ENCODE measurements at regions not wholly inside any gene's neighbourhood (a gene's known extent, or its start where the extent isn't known, plus 50 kb on each side); places are given as distances from the start of the nearest gene placed in this dataset.

DNA sequence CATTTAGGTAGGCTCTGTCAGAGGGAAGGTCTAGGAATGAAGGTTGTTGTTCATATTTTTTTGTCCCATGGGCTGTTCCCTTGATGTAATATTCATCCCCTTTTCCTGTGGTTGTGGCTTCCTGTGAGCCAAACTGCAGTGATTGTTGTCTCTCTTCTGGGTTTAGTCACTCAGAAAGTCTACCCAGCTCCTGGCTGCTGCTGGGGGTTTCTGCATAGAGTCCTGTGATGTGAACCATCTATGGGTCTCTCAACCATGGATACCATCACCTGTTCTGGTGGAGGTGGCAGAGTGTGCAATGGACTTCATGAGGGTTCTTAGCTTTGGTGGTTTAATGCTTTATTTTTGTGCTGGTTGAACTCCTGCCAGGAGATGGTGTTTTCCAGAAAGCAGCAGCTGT, 122.8 kb downstream of the ZC4H2 start:
- no peak for DNase-seq (ENCODE audit: low read depth)
- H3K4me3 ChIP-seq (ENCODE audit: control insufficient read depth, low read depth, low read length) = no peak overlapping the region
- TF ChIP-seq, protein P1, sequence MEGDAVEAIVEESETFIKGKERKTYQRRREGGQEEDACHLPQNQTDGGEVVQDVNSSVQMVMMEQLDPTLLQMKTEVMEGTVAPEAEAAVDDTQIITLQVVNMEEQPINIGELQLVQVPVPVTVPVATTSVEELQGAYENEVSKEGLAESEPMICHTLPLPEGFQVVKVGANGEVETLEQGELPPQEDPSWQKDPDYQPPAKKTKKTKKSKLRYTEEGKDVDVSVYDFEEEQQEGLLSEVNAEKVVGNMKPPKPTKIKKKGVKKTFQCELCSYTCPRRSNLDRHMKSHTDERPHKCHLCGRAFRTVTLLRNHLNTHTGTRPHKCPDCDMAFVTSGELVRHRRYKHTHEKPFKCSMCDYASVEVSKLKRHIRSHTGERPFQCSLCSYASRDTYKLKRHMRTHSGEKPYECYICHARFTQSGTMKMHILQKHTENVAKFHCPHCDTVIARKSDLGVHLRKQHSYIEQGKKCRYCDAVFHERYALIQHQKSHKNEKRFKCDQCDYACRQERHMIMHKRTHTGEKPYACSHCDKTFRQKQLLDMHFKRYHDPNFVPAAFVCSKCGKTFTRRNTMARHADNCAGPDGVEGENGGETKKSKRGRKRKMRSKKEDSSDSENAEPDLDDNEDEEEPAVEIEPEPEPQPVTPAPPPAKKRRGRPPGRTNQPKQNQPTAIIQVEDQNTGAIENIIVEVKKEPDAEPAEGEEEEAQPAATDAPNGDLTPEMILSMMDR (conservative IDR thresholded peaks at IDR 0.05; ENCODE audit: control insufficient read depth, insufficient read depth, low read depth, low read length) = no peak

DNA sequence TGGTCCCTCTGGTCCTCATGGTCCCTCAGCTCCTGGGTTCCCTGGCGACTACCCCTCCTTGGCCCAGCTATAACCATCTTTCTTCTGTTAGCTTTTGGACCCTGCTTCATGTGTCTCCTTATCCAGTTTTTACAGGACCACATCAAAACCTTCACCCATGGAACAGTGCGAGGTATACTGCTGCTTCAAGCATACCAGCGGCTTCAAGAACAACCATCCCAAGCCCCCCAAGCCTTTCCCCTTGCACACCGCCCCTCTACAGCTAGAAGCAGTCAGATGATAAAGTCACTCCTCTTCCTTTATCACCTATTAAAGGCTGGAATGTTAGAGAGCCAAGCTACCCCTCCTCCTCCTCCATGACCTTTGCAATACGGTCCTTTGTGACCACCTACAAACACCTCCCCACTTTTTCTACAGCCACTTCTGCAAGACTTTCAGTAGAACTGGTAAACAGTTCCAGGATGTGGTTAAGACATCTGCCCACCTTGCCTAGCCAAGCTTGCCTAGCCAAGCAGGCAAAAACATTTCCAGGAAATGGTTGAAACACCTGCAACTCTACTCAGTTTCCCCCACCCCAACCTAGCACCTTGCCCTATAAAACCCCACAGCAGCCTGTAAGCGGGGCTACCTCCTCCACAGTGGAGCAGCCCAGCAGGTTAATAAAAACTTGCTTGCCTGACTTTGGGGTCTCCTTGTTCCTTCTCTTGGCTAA, 125.7 kb downstream of the ZC4H2 start:
- DNase-seq (ENCODE audit: low read depth) = no peak
- no peak overlapping the region for H3K4me3 ChIP-seq (ENCODE audit: control insufficient read depth, low read depth, low read length)
- TF ChIP-seq, protein P1 (conservative IDR thresholded peaks at IDR 0.05; ENCODE audit: control insufficient read depth, insufficient read depth, low read depth, low read length) = no peak

DNA sequence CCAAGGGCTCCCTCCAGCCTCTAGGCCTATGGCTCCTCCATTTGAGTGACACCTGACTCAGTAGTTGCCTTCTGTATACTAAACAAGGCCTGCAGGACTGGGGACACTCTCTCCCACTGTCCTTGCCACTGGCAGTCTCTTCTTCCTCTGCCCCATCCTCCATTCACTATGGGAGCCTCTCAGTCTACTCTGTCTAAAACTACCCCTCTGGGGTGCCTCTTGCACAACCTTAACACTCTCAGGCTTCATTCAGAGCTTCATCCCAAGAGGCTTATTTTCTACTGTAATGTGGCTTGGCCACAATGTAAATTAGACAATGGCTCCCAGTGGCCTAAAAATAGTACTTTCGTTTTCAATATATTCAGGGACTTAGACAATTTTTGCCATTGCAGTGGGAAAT, 133.0 kb downstream of the ZC4H2 start:
- no peak for DNase-seq (ENCODE audit: low read depth)
- TF ChIP-seq, protein P1 (conservative IDR thresholded peaks at IDR 0.05; ENCODE audit: control insufficient read depth, insufficient read depth, low read depth, low read length) = no peak
- H3K4me3 ChIP-seq (ENCODE audit: control insufficient read depth, low read depth, low read length) = no peak overlapping the region

DNA sequence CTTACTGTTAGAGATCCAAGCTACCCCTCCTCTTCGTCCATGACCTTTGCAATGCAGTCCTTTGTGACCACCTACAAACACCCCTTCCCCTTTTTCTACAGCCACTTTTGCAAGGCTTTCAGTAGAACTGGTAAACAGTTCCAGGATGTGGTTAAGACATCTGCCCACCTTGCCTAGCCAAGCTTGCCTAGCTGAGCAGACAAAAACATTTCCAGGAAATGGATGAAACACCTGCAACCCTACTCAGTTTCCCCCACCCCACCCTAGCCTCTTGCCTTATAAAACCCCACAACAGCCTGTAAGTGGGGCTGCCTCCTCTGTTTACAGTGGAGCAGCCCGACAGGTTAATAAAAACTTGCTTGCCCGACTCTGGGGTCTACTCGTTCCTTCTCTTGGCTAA, 133.8 kb downstream of the ZC4H2 start:
- H3K4me3 ChIP-seq (ENCODE audit: control insufficient read depth, low read depth, low read length) = no peak overlapping the region
- TF ChIP-seq, protein P1 (conservative IDR thresholded peaks at IDR 0.05; ENCODE audit: control insufficient read depth, insufficient read depth, low read depth, low read length) = no peak
- DNase-seq (ENCODE audit: low read depth) = no peak

DNA sequence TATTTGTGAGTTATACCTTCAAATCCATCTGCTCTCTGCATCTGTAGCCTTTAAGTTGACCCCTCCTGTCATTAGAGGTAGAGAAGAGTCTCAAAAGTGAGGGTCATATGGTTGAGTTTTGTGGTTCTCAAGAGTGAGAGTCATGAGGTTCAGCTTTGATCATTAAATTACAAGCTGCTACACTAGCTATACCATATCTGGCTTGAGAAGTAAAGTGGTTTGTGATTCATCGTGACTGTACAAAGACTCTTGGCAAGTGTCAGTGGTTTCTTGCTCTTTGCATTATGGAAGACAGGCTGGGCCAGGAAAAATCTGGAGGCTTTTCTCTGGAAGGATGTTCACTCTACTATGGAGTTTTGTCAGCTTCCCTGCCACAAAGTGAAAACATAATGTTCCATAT, 170.6 kb downstream of the ZC4H2 start:
- DNase-seq (ENCODE audit: low read depth) = peak; percentile 25
- H3K4me3 ChIP-seq (ENCODE audit: control insufficient read depth, low read depth, low read length) = no peak overlapping the region
- TF ChIP-seq, protein P1 (conservative IDR thresholded peaks at IDR 0.05; ENCODE audit: control insufficient read depth, insufficient read depth, low read depth, low read length) = no peak

DNA sequence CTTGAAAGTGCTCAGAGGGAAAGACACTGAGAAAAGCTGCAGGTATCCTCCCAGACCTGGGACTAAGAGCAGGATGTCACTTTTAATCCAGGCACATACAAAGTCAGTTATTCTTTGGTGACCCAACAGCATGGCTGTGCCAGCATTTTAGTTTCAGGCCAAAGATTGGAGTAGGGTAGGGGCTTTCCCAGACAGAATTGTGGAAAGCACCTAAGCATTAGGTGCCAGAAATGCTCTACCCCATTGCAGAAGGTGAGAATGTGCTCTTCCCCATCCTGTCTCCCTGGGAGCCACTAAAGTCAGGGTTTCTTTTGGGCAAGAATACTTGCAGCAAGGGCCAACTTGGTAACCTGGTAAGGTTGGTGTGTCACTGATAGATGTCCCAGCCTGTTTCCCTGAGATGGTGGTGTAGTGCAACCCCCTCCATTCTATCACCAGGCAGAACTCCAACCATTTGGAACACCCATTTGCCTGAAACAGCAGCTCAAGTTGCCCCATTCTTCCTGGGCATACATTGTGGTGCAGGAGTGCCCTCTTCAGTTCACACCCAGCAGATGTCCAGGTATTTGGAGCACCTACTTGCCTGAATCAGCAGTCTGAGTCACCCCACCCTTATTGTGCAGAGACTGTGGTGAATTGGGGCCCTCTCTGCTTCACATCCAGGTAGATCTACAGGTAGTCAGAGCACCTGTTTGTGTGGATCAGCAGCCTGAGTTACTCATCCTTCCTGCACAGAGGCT, 183.5 kb downstream of the ZC4H2 start:
- no peak overlapping the region for H3K4me3 ChIP-seq (ENCODE audit: control insufficient read depth, low read depth, low read length)
- no peak for DNase-seq (ENCODE audit: low read depth)
- TF ChIP-seq, protein P1 (conservative IDR thresholded peaks at IDR 0.05; ENCODE audit: control insufficient read depth, insufficient read depth, low read depth, low read length) = no peak

All from fibroblast of mammary gland (primary cell).